Ascending aorta (tissue), 2 donors: ENCODE measurements at regions not wholly inside any gene's neighbourhood (a gene's known extent, or its start where the extent isn't known, plus 50 kb on each side); places are given as distances from the start of the nearest gene placed in this dataset.

ENCODE experiments used
- DNase-seq, 2 donors: peaks; one replicate each; pipeline ENCODE4 v3.0.0-alpha.2; 2019; ENCODE audit warnings: low spot score in 2 of 2
- H3K27ac ChIP-seq, 2 donors: fragments of 200-600 bp; sonication (generic); one replicate each; pipeline ENCODE4 v1.5.1; 2016 to 2017; ENCODE audit warnings: mild to moderate bottlenecking in 1 of 2
- H3K27me3 ChIP-seq: fragments of 200-600 bp; sonication (generic); one replicate; pipeline ENCODE4 v1.5.1; 2017
- H3K36me3 ChIP-seq, 2 donors: fragments of 200-600 bp; sonication (generic); one replicate each; pipeline ENCODE4 v1.5.1; 2016
- H3K4me1 ChIP-seq, 2 donors: fragments of 200-600 bp; sonication (generic); one replicate each; pipeline ENCODE4 v1.5.1; 2016 to 2017; ENCODE audit warnings: mild to moderate bottlenecking in 1 of 2
- H3K4me3 ChIP-seq, 2 donors: fragments of 200-600 bp; sonication (generic); one replicate each; pipeline ENCODE4 v1.5.1; 2016 to 2017; ENCODE audit warnings: mild to moderate bottlenecking in 1 of 2
- H3K9me3 ChIP-seq, 2 donors: fragments of 200-600 bp; sonication (generic); one replicate each; pipeline ENCODE4 v1.5.1; 2016
- CTCF ChIP-seq, 3 experiments: fragments of 200-600 bp in 2 of 3; fragments of 450-650 bp in 1 of 3; sonication (generic) in 2 of 3; IDR thresholded peaks; one replicate each; pipeline ENCODE4 v1.5.1; 2016 to 2019; ENCODE audit warnings: antibody characterized with exemption in 3 of 3, mild to moderate bottlenecking in 1 of 3, moderate library complexity in 1 of 3
- intact Hi-C: fragments of 100-400 bp; cut with DNase I; formaldehyde crosslinking; loops from one replicate; pipeline ENCODE4 v1.15.1; 2023

GRCh38 chr7:114864278-114864677, 57.6 kb upstream of the MDFIC start:
- no peak overlapping the region for H3K27ac ChIP-seq
- no peaks in the 10 kb centered on the region for H3K36me3 ChIP-seq
- H3K4me3 ChIP-seq: no peak overlapping the region
- DNase-seq: no peak
- no peaks in the 10 kb centered on the region for H3K9me3 ChIP-seq
- intact Hi-C loops: no loop called here
- TF ChIP-seq CTCF (IDR thresholded peaks at IDR 0.05): no peak
- H3K4me1 ChIP-seq: no peaks in the 10 kb centered on the region
- H3K27me3 ChIP-seq: no peaks in the 10 kb centered on the region

GRCh38 chr7:114865564-114865963, 56.3 kb upstream of the MDFIC start:
- Histone ChIP-seq H3K36me3 (no peaks in the 10 kb centered on the region), H3K4me3 (no peak overlapping the region), H3K9me3 (no peaks in the 10 kb centered on the region), H3K4me1 (no peaks in the 10 kb centered on the region), H3K27me3 (no peaks in the 10 kb centered on the region), H3K27ac (no peak overlapping the region)
- TF ChIP-seq CTCF (IDR thresholded peaks at IDR 0.05): peak; percentile 14 to 64 (median 46)
- peak in 1 of 2 donors; percentile 64 for DNase-seq
- intact Hi-C loops: no loop called here
